Uterus (tissue), 3 donors: ENCODE measurements at regions not wholly inside any gene's neighbourhood (a gene's known extent, or its start where the extent isn't known, plus 50 kb on each side); places are given as distances from the start of the nearest gene placed in this dataset.

Experiments used
- DNase-seq, 2 donors: peaks; one replicate each; pipeline ENCODE4 v3.0.0-alpha.2; 2019 to 2020
- H3K27ac ChIP-seq, 2 donors: fragments of 200-600 bp; sonication (generic); 1 replicate in 1 of 2; 2 replicates in 1 of 2; pipeline ENCODE4 v1.5.1; 2016 to 2018
- H3K27me3 ChIP-seq, 2 donors: fragments of 200-600 bp; sonication (generic); one replicate each; pipeline ENCODE4 v1.5.1; 2018 to 2019; ENCODE audit warnings: control low read depth in 1 of 2
- H3K36me3 ChIP-seq, 2 donors: fragments of 200-600 bp; sonication (generic); one replicate each; pipeline ENCODE4 v1.5.1; 2019; ENCODE audit warnings: control low read depth in 1 of 2
- H3K4me1 ChIP-seq, 2 donors: fragments of 200-600 bp; sonication (generic); one replicate each; pipeline ENCODE4 v1.5.1; 2018 to 2019; ENCODE audit warnings: control low read depth in 1 of 2
- H3K4me3 ChIP-seq, 2 donors: fragments of 200-600 bp; sonication (generic); 1 replicate in 1 of 2; 2 replicates in 1 of 2; pipeline ENCODE4 v1.5.1; 2018 to 2019; ENCODE audit warnings: mild to moderate bottlenecking in 1 of 2
- H3K9me3 ChIP-seq, 2 donors: fragments of 200-600 bp; sonication (generic); one replicate each; pipeline ENCODE4 v1.5.1; 2019; ENCODE audit warnings: control low read depth in 1 of 2
- CTCF ChIP-seq, 4 experiments: fragments of 200-600 bp in 2 of 4; fragments of 450-650 bp in 2 of 4; sonication (generic) in 2 of 4; IDR thresholded peaks; one replicate each; pipeline ENCODE4 v1.5.1; 2016 to 2019; ENCODE audit warnings: antibody characterized with exemption in 4 of 4, mild to moderate bottlenecking in 2 of 4, moderate library complexity in 1 of 4
- POLR2A ChIP-seq, 2 donors: fragments of 450-650 bp; IDR thresholded peaks; one replicate each; pipeline ENCODE4 v1.6.1; 2016; ENCODE audit warnings: antibody characterized with exemption in 2 of 2, mild to moderate bottlenecking in 1 of 2, moderate library complexity in 1 of 2
- intact Hi-C: fragments of 100-400 bp; cut with DNase I; formaldehyde crosslinking; loops from one replicate; pipeline ENCODE4 v1.15.1; 2023; ENCODE audit warnings: low total_unique reads
- donor health status: DM: yes; HTN: yes; CAD: no.

- DNase-seq: no peak
- intact Hi-C loops: loop anchor here (5.0 kb wide), 1 partner anchor 176 kb away; no protein-coding TSS in a partner anchor
- Histone ChIP-seq H3K27me3 (no peaks in the 10 kb centered on the region), H3K4me3 (no peak overlapping the region), H3K27ac (no peak overlapping the region), H3K4me1 (no peaks in the 10 kb centered on the region), H3K36me3 (no peaks in the 10 kb centered on the region), H3K9me3 (no peaks in the 10 kb centered on the region)
- TF ChIP-seq CTCF (IDR thresholded peaks at IDR 0.05) (no peak), POLR2A (IDR thresholded peaks at IDR 0.05) (no peak)
These were observed 690.3 kb downstream of the NTRK3 start for GRCh38 chr15:87566236-87566635.

- Histone ChIP-seq H3K36me3 (no peaks in the 10 kb centered on the region), H3K4me1 (no peaks in the 10 kb centered on the region), H3K27me3 (no peaks in the 10 kb centered on the region), H3K4me3 (no peak overlapping the region), H3K9me3 (no peaks in the 10 kb centered on the region), H3K27ac (no peak overlapping the region)
- no peak for TF ChIP-seq CTCF (IDR thresholded peaks at IDR 0.05)
- no peak for TF ChIP-seq POLR2A (IDR thresholded peaks at IDR 0.05)
- DNase-seq: no peak
- intact Hi-C loops: loop anchor here (5.0 kb wide), 1 partner anchor 178 kb away; no protein-coding TSS in a partner anchor
These were observed 691.9 kb downstream of the NTRK3 start for GRCh38 chr15:87564681-87565080.

DNA sequence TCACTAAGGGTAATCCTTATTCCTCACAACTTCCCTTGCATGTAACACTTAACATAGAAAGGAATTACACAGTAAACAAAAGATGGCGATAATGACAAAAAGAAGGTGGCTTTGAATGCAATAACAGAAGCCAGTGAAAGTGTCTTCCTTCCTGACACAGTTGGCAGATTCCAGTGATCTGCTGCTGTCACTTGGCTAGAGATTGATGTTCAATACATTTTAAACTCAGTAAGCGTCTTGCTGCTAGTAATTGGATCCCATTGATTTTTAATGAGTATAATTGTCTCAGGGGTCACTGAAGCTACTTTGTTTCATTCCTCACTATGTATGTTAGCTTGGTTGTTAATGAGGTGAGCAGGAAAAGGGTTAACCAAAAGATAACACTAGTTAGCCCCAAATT, 692.7 kb downstream of the NTRK3 start:
- H3K4me3 ChIP-seq: no peak overlapping the region
- H3K27me3 ChIP-seq: no peaks in the 10 kb centered on the region
- no peak overlapping the region for H3K27ac ChIP-seq
- TF ChIP-seq CTCF (IDR thresholded peaks at IDR 0.05): no peak
- no peak for TF ChIP-seq POLR2A (IDR thresholded peaks at IDR 0.05)
- no peaks in the 10 kb centered on the region for H3K9me3 ChIP-seq
- H3K36me3 ChIP-seq: no peaks in the 10 kb centered on the region
- DNase-seq: no peak
- H3K4me1 ChIP-seq: no peaks in the 10 kb centered on the region
- intact Hi-C loops: no loop called here

- Histone ChIP-seq H3K27ac (no peak overlapping the region), H3K4me1 (no peaks in the 10 kb centered on the region), H3K27me3 (no peaks in the 10 kb centered on the region), H3K9me3 (no peaks in the 10 kb centered on the region), H3K4me3 (no peak overlapping the region), H3K36me3 (no peaks in the 10 kb centered on the region)
- TF ChIP-seq CTCF (IDR thresholded peaks at IDR 0.05) (no peak), POLR2A (IDR thresholded peaks at IDR 0.05) (no peak)
- no peak for DNase-seq
- intact Hi-C loops: no loop called here
These were observed 694.3 kb downstream of the NTRK3 start for GRCh38 chr15:87562203-87562602.

DNA sequence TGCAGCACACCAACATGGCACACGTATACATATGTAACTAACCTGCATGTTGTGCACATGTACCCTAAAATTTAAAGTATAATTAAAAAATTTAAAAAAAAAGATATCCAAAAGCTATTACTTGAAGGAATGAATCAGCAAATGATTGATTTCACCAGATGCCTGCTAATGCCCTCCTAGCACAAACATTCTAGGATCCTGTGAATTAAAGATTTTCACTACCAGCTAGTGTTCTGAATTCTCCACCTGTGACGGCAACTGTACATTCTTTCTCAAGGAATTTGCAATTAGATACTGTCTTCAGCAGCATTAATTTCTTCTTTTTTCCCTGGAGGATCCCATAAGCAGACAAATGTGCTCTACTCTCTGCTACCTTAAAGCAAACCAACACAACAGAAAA, 694.9 kb downstream of the NTRK3 start:
- no peak overlapping the region for H3K27ac ChIP-seq
- H3K4me3 ChIP-seq: no peak overlapping the region
- no peaks in the 10 kb centered on the region for H3K27me3 ChIP-seq
- DNase-seq: no peak
- TF ChIP-seq CTCF (IDR thresholded peaks at IDR 0.05): no peak
- no peak for TF ChIP-seq POLR2A (IDR thresholded peaks at IDR 0.05)
- intact Hi-C loops: no loop called here
- H3K4me1 ChIP-seq: no peaks in the 10 kb centered on the region
- no peaks in the 10 kb centered on the region for H3K36me3 ChIP-seq
- H3K9me3 ChIP-seq: no peaks in the 10 kb centered on the region
